Brain microvascular endothelial cell (primary cell): ENCODE measurements at regions not wholly inside any gene's neighbourhood (a gene's known extent, or its start where the extent isn't known, plus 50 kb on each side); places are given as distances from the start of the nearest gene placed in this dataset.

Experiments used
- DNase-seq: peaks from one replicate; pipeline ENCODE4 v3.0.0-alpha.2; 2020
- H3K27ac ChIP-seq: fragments of 250-450 bp; sonication (Bioruptor Pico); 2 replicates; pipeline ENCODE4 v1.5.1; 2020; ENCODE audit warnings: mild to moderate bottlenecking, moderate library complexity
- H3K27me3 ChIP-seq: fragments of 250-450 bp; sonication (Bioruptor Pico); replicated peaks from 2 replicates; pipeline ENCODE4 v1.5.1; 2020; ENCODE audit warnings: mild to moderate bottlenecking
- H3K36me3 ChIP-seq: fragments of 250-450 bp; sonication (Bioruptor Pico); replicated peaks from 2 replicates; pipeline ENCODE4 v1.5.1; 2020; ENCODE audit warnings: mild to moderate bottlenecking
- H3K4me3 ChIP-seq: 2 replicates; pipeline ENCODE4 v1.5.1; 2011; ENCODE audit warnings: low read depth, mild to moderate bottlenecking, control low read depth, low read length, moderate library complexity
- in situ Hi-C: cut with HindIII; loops from 2 replicates; pipeline ENCODE4 v1.10.0; 2017; ENCODE audit warnings: low sequenced_read_pairs, low pct_ligation_motif_present
- TF ChIP-seq, protein P1 (sequence below): IDR thresholded peaks from 2 replicates; pipeline ENCODE4 v1.5.1; 2011; ENCODE audit warnings: low read depth, mild to moderate bottlenecking, moderate library complexity, low read length, control low read depth, inconsistent platforms; ENCODE audit errors: missing control alignments

DNA sequence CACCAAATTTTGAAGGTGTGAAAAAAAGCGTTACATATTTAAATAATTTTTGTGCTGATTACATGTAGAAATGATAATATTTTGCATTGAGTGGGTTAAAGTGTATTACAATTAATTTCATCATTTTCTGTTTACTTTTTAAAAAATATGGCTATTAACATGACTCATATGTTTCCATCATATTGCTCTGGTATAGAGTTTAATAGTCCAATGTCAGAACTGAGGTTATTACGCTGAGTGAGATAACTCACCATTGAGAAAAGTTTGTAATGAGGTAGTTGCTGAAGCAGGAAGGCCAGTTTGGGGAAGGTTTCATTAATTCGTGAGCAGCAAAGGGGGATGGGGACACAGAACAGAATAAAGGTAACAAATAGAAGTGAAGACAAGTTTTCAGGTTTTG lies 865.7 kb upstream of the MGAT4C start:
- in situ Hi-C loops = no loop called here
- Histone ChIP-seq H3K27ac (no peak overlapping the region), H3K4me3 (no peak overlapping the region), H3K27me3 (no peaks in the 10 kb centered on the region), H3K36me3 (no peaks in the 10 kb centered on the region)
- no peak for DNase-seq
- TF ChIP-seq, protein P1, sequence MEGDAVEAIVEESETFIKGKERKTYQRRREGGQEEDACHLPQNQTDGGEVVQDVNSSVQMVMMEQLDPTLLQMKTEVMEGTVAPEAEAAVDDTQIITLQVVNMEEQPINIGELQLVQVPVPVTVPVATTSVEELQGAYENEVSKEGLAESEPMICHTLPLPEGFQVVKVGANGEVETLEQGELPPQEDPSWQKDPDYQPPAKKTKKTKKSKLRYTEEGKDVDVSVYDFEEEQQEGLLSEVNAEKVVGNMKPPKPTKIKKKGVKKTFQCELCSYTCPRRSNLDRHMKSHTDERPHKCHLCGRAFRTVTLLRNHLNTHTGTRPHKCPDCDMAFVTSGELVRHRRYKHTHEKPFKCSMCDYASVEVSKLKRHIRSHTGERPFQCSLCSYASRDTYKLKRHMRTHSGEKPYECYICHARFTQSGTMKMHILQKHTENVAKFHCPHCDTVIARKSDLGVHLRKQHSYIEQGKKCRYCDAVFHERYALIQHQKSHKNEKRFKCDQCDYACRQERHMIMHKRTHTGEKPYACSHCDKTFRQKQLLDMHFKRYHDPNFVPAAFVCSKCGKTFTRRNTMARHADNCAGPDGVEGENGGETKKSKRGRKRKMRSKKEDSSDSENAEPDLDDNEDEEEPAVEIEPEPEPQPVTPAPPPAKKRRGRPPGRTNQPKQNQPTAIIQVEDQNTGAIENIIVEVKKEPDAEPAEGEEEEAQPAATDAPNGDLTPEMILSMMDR = no peak

DNA sequence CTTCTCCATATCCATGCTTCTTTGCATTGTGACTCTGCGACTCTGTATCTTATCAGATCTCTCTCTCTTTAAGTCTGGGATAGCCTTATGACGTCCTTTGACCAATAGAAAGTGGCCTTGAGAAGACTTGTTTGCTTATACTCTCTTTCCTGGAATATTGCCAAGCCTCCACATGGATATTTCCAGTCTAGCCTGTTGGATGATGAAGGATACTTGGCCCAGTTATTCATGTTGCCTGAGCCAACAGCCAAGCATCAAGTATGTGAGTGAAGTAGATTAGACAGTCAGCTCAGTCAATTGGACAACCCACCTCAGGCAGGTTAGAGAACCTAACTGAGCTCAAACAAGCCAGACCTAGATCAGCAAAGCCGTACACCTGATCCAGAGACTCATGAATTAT lies 864.2 kb upstream of the MGAT4C start:
- H3K4me3 ChIP-seq = no peak overlapping the region
- DNase-seq = no peak
- H3K27me3 ChIP-seq = no peaks in the 10 kb centered on the region
- in situ Hi-C loops = no loop called here
- no peak overlapping the region for H3K27ac ChIP-seq
- TF ChIP-seq, protein P1 = no peak
- H3K36me3 ChIP-seq = no peaks in the 10 kb centered on the region

DNA sequence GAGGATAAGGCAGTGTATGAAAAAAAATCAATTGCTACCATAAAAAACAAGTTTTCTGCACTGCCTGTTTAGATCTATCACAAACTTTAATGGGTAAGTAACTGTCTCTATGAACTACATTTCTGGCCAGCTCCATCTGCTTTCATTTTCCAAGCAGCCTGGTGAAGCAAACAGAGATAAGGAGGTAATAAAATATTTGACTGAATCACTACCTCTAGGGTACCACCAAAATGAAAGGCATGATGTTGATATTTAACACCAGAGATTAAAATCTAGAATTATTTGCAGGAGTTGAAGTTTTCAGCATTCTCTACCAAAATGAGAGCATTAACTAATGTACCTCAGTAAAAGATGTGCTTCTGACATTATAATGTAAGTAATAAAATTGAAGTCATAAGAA lies 863.5 kb upstream of the MGAT4C start:
- Histone ChIP-seq H3K4me3 (no peak overlapping the region), H3K36me3 (no peaks in the 10 kb centered on the region), H3K27me3 (no peaks in the 10 kb centered on the region), H3K27ac (no peak overlapping the region)
- TF ChIP-seq, protein P1 = no peak
- in situ Hi-C loops = no loop called here
- no peak for DNase-seq

DNA sequence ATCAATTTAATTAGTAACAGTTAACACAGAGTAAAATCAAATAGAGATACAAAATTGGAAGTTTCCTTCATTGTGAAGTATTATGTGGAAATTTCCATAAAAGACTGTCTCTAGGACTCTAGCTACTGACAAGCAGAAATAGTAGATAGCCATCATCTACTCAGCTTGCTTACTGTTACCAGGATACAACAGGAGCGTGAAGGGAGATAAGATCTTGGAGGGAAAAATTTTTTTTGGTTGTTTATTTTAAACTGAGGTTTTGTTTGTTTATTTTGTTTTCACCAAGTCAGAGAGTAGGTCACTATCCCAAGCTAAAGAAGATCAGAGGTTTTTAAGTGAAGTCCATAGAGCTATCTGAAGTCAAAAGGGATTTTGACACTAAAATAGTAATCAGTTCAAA lies 861.3 kb upstream of the MGAT4C start:
- no peak for DNase-seq
- no peak overlapping the region for H3K27ac ChIP-seq
- in situ Hi-C loops = no loop called here
- no peaks in the 10 kb centered on the region for H3K27me3 ChIP-seq
- TF ChIP-seq, protein P1 = no peak
- no peaks in the 10 kb centered on the region for H3K36me3 ChIP-seq
- H3K4me3 ChIP-seq = no peak overlapping the region

DNA sequence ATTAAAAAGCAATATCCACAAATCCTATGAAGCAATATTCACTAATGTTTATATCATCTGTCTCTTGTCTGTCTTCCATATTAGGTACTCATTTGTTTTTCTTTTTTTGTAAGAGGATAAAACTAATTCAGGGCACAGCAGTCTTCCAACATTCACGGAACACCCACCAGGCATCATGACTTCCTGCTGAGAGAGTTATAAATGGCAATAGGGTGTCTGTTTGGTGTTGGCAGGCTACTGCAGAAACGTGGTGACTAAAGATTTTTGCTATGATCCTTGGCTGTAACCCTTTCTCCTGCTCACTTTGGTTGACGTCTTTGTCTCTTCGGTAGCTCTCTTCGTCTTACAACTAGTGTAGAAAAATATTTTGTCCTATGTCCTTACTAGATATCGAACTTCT lies 860.6 kb upstream of the MGAT4C start:
- no peak overlapping the region for H3K4me3 ChIP-seq
- no peaks in the 10 kb centered on the region for H3K36me3 ChIP-seq
- in situ Hi-C loops = no loop called here
- no peak overlapping the region for H3K27ac ChIP-seq
- TF ChIP-seq, protein P1 = no peak
- no peaks in the 10 kb centered on the region for H3K27me3 ChIP-seq
- no peak for DNase-seq

DNA sequence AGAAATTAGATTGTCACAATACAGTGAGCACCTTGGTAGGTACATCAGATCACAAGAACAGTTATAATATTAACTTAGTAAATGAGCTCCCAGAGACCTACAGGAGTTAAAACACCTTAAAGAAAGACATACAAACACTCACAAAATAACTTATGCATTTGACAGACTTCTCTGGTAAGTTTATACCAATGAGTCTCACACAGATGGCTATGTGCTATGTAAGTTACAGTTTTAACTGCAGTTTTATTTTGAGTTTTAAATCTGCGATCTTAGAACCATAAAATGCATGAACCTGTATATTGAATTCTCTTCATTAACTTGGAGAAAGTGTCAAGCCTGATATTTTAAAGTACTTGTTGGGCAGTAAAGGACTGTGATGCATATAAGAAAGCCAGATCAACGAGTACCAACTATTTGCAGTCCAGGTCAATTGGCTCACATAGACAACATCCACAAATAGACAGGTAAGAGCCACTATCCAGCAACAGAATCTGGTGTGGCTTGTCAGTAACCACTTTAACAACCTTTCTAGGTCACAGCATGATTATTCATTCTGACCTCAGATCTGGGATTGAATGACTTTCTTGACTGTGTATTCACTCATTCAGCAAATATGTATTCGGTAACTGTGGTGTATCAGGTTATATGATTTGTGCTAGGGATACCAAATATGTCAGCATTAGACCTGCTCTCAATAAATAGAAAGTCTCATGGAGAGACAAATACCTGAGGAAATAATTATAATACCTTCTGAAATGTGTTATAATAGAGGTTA lies 856.6 kb upstream of the MGAT4C start:
- in situ Hi-C loops = no loop called here
- Histone ChIP-seq H3K36me3 (no peaks in the 10 kb centered on the region), H3K27ac (no peak overlapping the region), H3K27me3 (no peaks in the 10 kb centered on the region), H3K4me3 (no peak overlapping the region)
- DNase-seq = no peak
- TF ChIP-seq, protein P1 = no peak
